GM23248 (cell line): ENCODE measurements at regions not wholly inside any gene's neighbourhood (a gene's known extent, or its start where the extent isn't known, plus 50 kb on each side); places are given as distances from the start of the nearest gene placed in this dataset.

Experiments used
- DNase-seq: peaks from one replicate; pipeline ENCODE4 v3.0.0-alpha.2; 2015
- H2AFZ ChIP-seq: fragments of 200-600 bp; sonication (generic); 2 replicates; pipeline ENCODE4 v1.6.1; 2016; ENCODE audit warnings: antibody characterized with exemption
- H3F3A ChIP-seq: fragments of 200-600 bp; sonication (generic); 2 replicates; pipeline ENCODE4 v1.6.1; 2016; ENCODE audit warnings: mild to moderate bottlenecking, antibody characterized with exemption, mixed run types; ENCODE audit not compliant: insufficient read depth
- H3K27ac ChIP-seq: fragments of 200-600 bp; sonication (generic); 2 replicates; pipeline ENCODE4 v1.5.1; 2016; ENCODE audit warnings: mild to moderate bottlenecking
- H3K27me3 ChIP-seq: fragments of 200-600 bp; sonication (generic); replicated peaks from 2 replicates; pipeline ENCODE4 v1.6.1; 2016; ENCODE audit warnings: mild to moderate bottlenecking; ENCODE audit not compliant: insufficient read depth
- H3K36me3 ChIP-seq: fragments of 200-600 bp; sonication (generic); 2 replicates; pipeline ENCODE4 v1.6.1; 2016; ENCODE audit warnings: low read depth, mild to moderate bottlenecking
- H3K4me1 ChIP-seq: fragments of 200-600 bp; sonication (generic); 2 replicates; pipeline ENCODE4 v1.6.1; 2016; ENCODE audit warnings: mild to moderate bottlenecking; ENCODE audit not compliant: insufficient read depth
- H3K4me2 ChIP-seq: fragments of 200-600 bp; sonication (generic); one replicate; pipeline ENCODE4 v1.6.1; 2016; ENCODE audit warnings: mild to moderate bottlenecking; ENCODE audit not compliant: unreplicated experiment
- H3K4me3 ChIP-seq: fragments of 200-600 bp; sonication (generic); 2 replicates; pipeline ENCODE4 v1.5.1; 2016; ENCODE audit warnings: mild to moderate bottlenecking
- H3K79me2 ChIP-seq: fragments of 200-600 bp; sonication (generic); 2 replicates; pipeline ENCODE4 v1.6.1; 2016; ENCODE audit warnings: mild to moderate bottlenecking; ENCODE audit not compliant: insufficient read depth
- H3K9ac ChIP-seq: fragments of 200-600 bp; sonication (generic); 2 replicates; pipeline ENCODE4 v1.6.1; 2016; ENCODE audit warnings: mild to moderate bottlenecking
- H3K9me2 ChIP-seq: fragments of 200-600 bp; sonication (generic); 2 replicates; pipeline ENCODE4 v1.6.1; 2016; ENCODE audit warnings: mixed run types, mild to moderate bottlenecking, moderate library complexity; ENCODE audit not compliant: insufficient read depth
- H3K9me3 ChIP-seq: fragments of 200-600 bp; sonication (generic); one replicate; pipeline ENCODE4 v1.6.1; 2017; ENCODE audit warnings: low read depth
- H4K20me1 ChIP-seq: fragments of 200-600 bp; sonication (generic); 2 replicates; pipeline ENCODE4 v1.6.0; 2016; ENCODE audit not compliant: insufficient read depth
- EZH2 ChIP-seq: fragments of 200-600 bp; sonication (generic); IDR thresholded peaks from 2 replicates; pipeline ENCODE4 v1.6.1; 2018; ENCODE audit warnings: antibody characterized with exemption, mild to moderate bottlenecking; ENCODE audit not compliant: insufficient read depth, poor library complexity, severe bottlenecking
- EZH2phosphoT487 ChIP-seq: fragments of 200-600 bp; sonication (generic); IDR thresholded peaks from 2 replicates; pipeline ENCODE4 v1.6.1; 2018; ENCODE audit warnings: antibody characterized with exemption, moderate library complexity, mild to moderate bottlenecking, low read depth; ENCODE audit not compliant: insufficient read depth
- WGBS, 2 experiments: methylation state at CpG; one replicate each; pipeline ENCODE4 v1.1.6; 2015 to 2017; ENCODE audit warnings: low lambda C conversion rate in 2 of 2, low coverage in 1 of 2; ENCODE audit errors: missing lambda C conversion rate in 2 of 2; 5-methylcytosine and 5-hydroxymethylcytosine counted together
- in situ Hi-C: fragments of 300-500 bp; cut with MboI; formaldehyde crosslinking; loops from 2 replicates; pipeline ENCODE4 v1.15.0; 2020

- Histone ChIP-seq H3K9me2 (no peaks in the 10 kb centered on the region), H3K4me1 (no peaks in the 10 kb centered on the region), H3K4me3 (no peak overlapping the region), H3K27ac (no peak overlapping the region), H3K36me3 (no peaks in the 10 kb centered on the region), H3K9me3 (no peaks in the 10 kb centered on the region), H3F3A (no peaks in the 10 kb centered on the region), H3K27me3 (no peaks in the 10 kb centered on the region), H3K4me2 (no peak overlapping the region), H2AFZ (no peak overlapping the region), H3K79me2 (no peaks in the 10 kb centered on the region), H3K9ac (no peak overlapping the region), H4K20me1 (no peaks in the 10 kb centered on the region)
- TF ChIP-seq EZH2 (no peak), EZH2phosphoT487 (no peak)
- DNase-seq = no peak
- WGBS, 2 experiments = 9 to 18% methylated on average over 1 to 2 of the region's 2 CpGs
- in situ Hi-C loops = no loop called here
Measured at GRCh38 chrX:84709987-84710386, 207.7 kb upstream of the HDX start.

DNA sequence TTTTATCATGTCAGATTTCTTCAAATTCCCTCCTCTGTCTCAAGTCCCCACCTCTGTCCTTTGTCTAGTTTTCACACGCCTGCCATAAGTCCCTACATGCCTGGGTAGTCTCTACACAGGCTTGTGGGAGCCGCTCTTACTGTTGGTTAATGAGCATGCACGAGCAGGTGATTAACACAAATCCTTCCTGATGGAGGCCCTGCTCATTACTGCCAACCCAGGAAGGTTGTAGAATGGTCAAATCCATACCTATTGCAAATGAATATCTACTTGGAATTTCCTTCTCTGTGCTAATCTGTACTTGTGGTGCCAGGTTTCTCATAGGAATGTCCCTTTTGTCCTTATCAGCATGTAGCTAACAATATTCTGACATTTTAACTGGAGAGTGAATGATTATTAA is 208.4 kb upstream of the HDX start:
- Histone ChIP-seq H4K20me1 (no peaks in the 10 kb centered on the region), H3K27ac (no peak overlapping the region), H3K4me3 (no peak overlapping the region), H3K9me2 (no peaks in the 10 kb centered on the region), H3K9ac (no peak overlapping the region), H3K4me2 (no peak overlapping the region), H3K79me2 (no peaks in the 10 kb centered on the region), H3K27me3 (no peaks in the 10 kb centered on the region), H3F3A (no peaks in the 10 kb centered on the region), H2AFZ (no peak overlapping the region), H3K36me3 (no peaks in the 10 kb centered on the region), H3K9me3 (no peaks in the 10 kb centered on the region), H3K4me1 (no peaks in the 10 kb centered on the region)
- WGBS, 2 experiments = 47 to 49% methylated on average over 3 of the region's 3 CpGs
- in situ Hi-C loops = no loop called here
- no peak for DNase-seq
- TF ChIP-seq EZH2 = no peak
- no peak for TF ChIP-seq EZH2phosphoT487

- Histone ChIP-seq H3K4me2 (no peak overlapping the region), H3K79me2 (no peaks in the 10 kb centered on the region), H3K9ac (no peak overlapping the region), H4K20me1 (no peaks in the 10 kb centered on the region), H2AFZ (no peak overlapping the region), H3K4me3 (no peak overlapping the region), H3K27me3 (no peaks in the 10 kb centered on the region), H3K36me3 (no peaks in the 10 kb centered on the region), H3K4me1 (no peaks in the 10 kb centered on the region), H3K27ac (no peak overlapping the region), H3K9me2 (no peaks in the 10 kb centered on the region), H3F3A (no peaks in the 10 kb centered on the region), H3K9me3 (no peaks in the 10 kb centered on the region)
- no peak for TF ChIP-seq EZH2
- no peak for TF ChIP-seq EZH2phosphoT487
- WGBS, 2 experiments = 20 to 21% methylated on average over 2 of the region's 2 CpGs
- in situ Hi-C loops = no loop called here
- DNase-seq = no peak
Measured at GRCh38 chrX:84712621-84713020, 210.4 kb upstream of the HDX start.

DNA sequence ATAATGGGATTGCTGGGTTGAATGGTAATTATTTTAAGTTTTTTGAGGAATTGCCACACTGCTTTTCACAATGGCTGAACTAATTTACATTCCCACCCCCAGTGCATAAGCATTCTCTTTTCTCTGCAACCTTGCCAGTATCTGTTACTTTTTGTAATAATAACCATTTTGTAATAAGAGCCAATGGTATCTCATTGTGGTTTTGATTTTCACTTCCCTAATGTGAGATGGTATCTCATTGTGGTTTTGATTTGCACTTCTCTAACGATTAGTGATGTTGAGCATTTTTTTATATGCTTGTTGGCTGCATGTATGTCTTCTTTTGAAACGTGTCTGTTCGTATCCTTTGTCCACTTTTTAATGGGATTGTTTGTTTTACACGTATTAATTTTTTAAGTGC is 213.1 kb upstream of the HDX start:
- 20 to 24% methylated on average over 4 of the region's 4 CpGs for WGBS, 2 experiments
- H3K27me3 ChIP-seq = no peaks in the 10 kb centered on the region
- no peak for TF ChIP-seq EZH2phosphoT487
- TF ChIP-seq EZH2 = no peak
- H2AFZ ChIP-seq = no peak overlapping the region
- no peak overlapping the region for H3K27ac ChIP-seq
- H3F3A ChIP-seq = no peaks in the 10 kb centered on the region
- no peak overlapping the region for H3K4me3 ChIP-seq
- no peak for DNase-seq
- no peaks in the 10 kb centered on the region for H3K79me2 ChIP-seq
- in situ Hi-C loops = no loop called here
- H3K9me3 ChIP-seq = no peaks in the 10 kb centered on the region
- H4K20me1 ChIP-seq = no peaks in the 10 kb centered on the region
- no peaks in the 10 kb centered on the region for H3K4me1 ChIP-seq
- H3K9ac ChIP-seq = no peak overlapping the region
- no peaks in the 10 kb centered on the region for H3K36me3 ChIP-seq
- no peak overlapping the region for H3K4me2 ChIP-seq
- H3K9me2 ChIP-seq = no peaks in the 10 kb centered on the region

DNA sequence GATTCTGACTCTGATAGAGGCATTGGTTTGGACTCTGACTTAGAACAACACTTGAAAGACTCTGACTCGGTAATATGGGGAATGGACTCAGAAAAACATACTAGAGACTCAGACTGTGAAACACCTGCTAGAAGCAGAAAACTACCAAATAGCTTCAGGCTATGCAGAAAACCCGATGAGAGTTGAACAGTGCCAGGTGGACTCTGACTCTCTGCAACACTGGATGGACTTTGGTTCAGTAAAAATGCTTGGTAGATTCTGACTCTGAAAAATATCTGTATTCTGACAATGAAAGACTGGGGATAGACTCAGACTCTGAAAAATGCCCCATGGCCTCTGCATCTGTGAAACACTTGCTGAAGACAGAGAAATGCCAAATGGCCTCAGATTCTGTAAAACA is 215.1 kb upstream of the HDX start:
- 33 to 39% methylated on average over 2 of the region's 2 CpGs for WGBS, 2 experiments
- Histone ChIP-seq H3K9ac (no peak overlapping the region), H3K4me3 (no peak overlapping the region), H3K9me2 (no peaks in the 10 kb centered on the region), H3K79me2 (no peaks in the 10 kb centered on the region), H3K36me3 (no peaks in the 10 kb centered on the region), H4K20me1 (no peaks in the 10 kb centered on the region), H3K4me2 (no peak overlapping the region), H3K27me3 (no peaks in the 10 kb centered on the region), H3K27ac (no peak overlapping the region), H2AFZ (no peak overlapping the region), H3F3A (no peaks in the 10 kb centered on the region), H3K9me3 (no peaks in the 10 kb centered on the region), H3K4me1 (no peaks in the 10 kb centered on the region)
- no peak for TF ChIP-seq EZH2phosphoT487
- TF ChIP-seq EZH2 = no peak
- in situ Hi-C loops = no loop called here
- no peak for DNase-seq
